ENCODE measurements at regions not wholly inside any gene's neighbourhood (a gene's known extent, or its start where the extent isn't known, plus 50 kb on each side); places are given as distances from the start of the nearest gene placed in this dataset.

GRCh38 chr1:106080608-106081325, 975.7 kb upstream of the PRMT6 start:
- DNase-seq (ENCODE audit: low spot score): no peak

GRCh38 chr1:106111044-106111443, 945.4 kb upstream of the PRMT6 start:
- no peak for DNase-seq (ENCODE audit: low spot score)

GRCh38 chr1:106113851-106114250, 942.6 kb upstream of the PRMT6 start:
- DNase-seq (ENCODE audit: low spot score): no peak

GRCh38 chr1:106120789-106121188, 935.7 kb upstream of the PRMT6 start:
- no peak for DNase-seq (ENCODE audit: low spot score)

- DNase-seq (ENCODE audit: low spot score): no peak
These were observed 934.7 kb upstream of the PRMT6 start for GRCh38 chr1:106121728-106122127.

GRCh38 chr1:106134561-106134960, 921.9 kb upstream of the PRMT6 start:
- no peak for DNase-seq (ENCODE audit: low spot score)

GRCh38 chr1:106173101-106173500, 883.4 kb upstream of the PRMT6 start:
- no peak for DNase-seq (ENCODE audit: low spot score)

- peak; percentile 2 for DNase-seq (ENCODE audit: low spot score)
These were observed 877.7 kb upstream of the PRMT6 start for GRCh38 chr1:106178791-106179190.

- DNase-seq (ENCODE audit: low spot score): no peak
These were observed 874.6 kb upstream of the PRMT6 start for GRCh38 chr1:106181866-106182265.

- DNase-seq (ENCODE audit: low spot score): no peak
These were observed 871.4 kb upstream of the PRMT6 start for GRCh38 chr1:106185089-106185488.

GRCh38 chr1:106189780-106190179, 866.7 kb upstream of the PRMT6 start:
- DNase-seq (ENCODE audit: low spot score): peak; percentile 19

- no peak for DNase-seq (ENCODE audit: low spot score)
These were observed 862.3 kb upstream of the PRMT6 start for GRCh38 chr1:106194206-106194605.

- DNase-seq (ENCODE audit: low spot score): no peak
These were observed 855.8 kb upstream of the PRMT6 start for GRCh38 chr1:106200711-106201110.

GRCh38 chr1:106207185-106207584, 849.3 kb upstream of the PRMT6 start:
- DNase-seq (ENCODE audit: low spot score): no peak

GRCh38 chr1:106217765-106218164, 838.7 kb upstream of the PRMT6 start:
- no peak for DNase-seq (ENCODE audit: low spot score)

- no peak for DNase-seq (ENCODE audit: low spot score)
These were observed 834.1 kb upstream of the PRMT6 start for GRCh38 chr1:106222403-106222802.

- DNase-seq (ENCODE audit: low spot score): no peak
These were observed 833.3 kb upstream of the PRMT6 start for GRCh38 chr1:106223213-106223612.

- DNase-seq (ENCODE audit: low spot score): peak; percentile 35
These were observed 832.0 kb upstream of the PRMT6 start for GRCh38 chr1:106224426-106224825.

- peak; percentile 68 for DNase-seq (ENCODE audit: low spot score)
These were observed 831.1 kb upstream of the PRMT6 start for GRCh38 chr1:106225403-106225802.

- peak; percentile 45 for DNase-seq (ENCODE audit: low spot score)
These were observed 829.9 kb upstream of the PRMT6 start for GRCh38 chr1:106226550-106226949.

GRCh38 chr1:106232128-106232527, 824.3 kb upstream of the PRMT6 start:
- DNase-seq (ENCODE audit: low spot score): no peak

GRCh38 chr1:106233511-106233910, 823.0 kb upstream of the PRMT6 start:
- DNase-seq (ENCODE audit: low spot score): no peak

- no peak for DNase-seq (ENCODE audit: low spot score)
These were observed 807.1 kb upstream of the PRMT6 start for GRCh38 chr1:106249365-106249764.

- DNase-seq (ENCODE audit: low spot score): no peak
These were observed 806.7 kb upstream of the PRMT6 start for GRCh38 chr1:106249810-106250209.
